SU-DHL-6 (cell line): ENCODE measurements at regions not wholly inside any gene's neighbourhood (a gene's known extent, or its start where the extent isn't known, plus 50 kb on each side); places are given as distances from the start of the nearest gene placed in this dataset.

Experiments
- H2AFZ ChIP-seq: fragments of 200-600 bp; sonication (generic); 2 replicates; pipeline ENCODE4 v1.6.1; 2014; ENCODE audit warnings: low read depth, mild to moderate bottlenecking, moderate library complexity, mixed read lengths, antibody characterized with exemption, low read length; ENCODE audit not compliant: severe bottlenecking
- H3F3A ChIP-seq: fragments of 200-600 bp; shearing (Covaris generic); 2 replicates; pipeline ENCODE4 v1.6.0; 2016; ENCODE audit warnings: antibody characterized with exemption, mild to moderate bottlenecking; ENCODE audit not compliant: insufficient read depth
- H3K27ac ChIP-seq: fragments of 200-600 bp; sonication (generic); 2 replicates; pipeline ENCODE4 v1.5.1; 2016; ENCODE audit warnings: low read depth, mild to moderate bottlenecking, low read length, moderate library complexity, mixed read lengths
- H3K27me3 ChIP-seq: fragments of 200-600 bp; sonication (generic), shearing (Covaris generic); 2 replicates; pipeline ENCODE4 v1.6.0; 2014; ENCODE audit warnings: mild to moderate bottlenecking, low read length
- H3K36me3 ChIP-seq: fragments of 200-600 bp; sonication (generic); 2 replicates; pipeline ENCODE4 v1.6.1; 2014; ENCODE audit warnings: mild to moderate bottlenecking, low read length, mixed read lengths
- H3K4me2 ChIP-seq: fragments of 300-600, 200-600 bp; shearing (Covaris generic), sonication (generic); 2 replicates; pipeline ENCODE4 v1.6.0; 2014; ENCODE audit warnings: low read length, low read depth, mild to moderate bottlenecking; ENCODE audit not compliant: poor library complexity, severe bottlenecking
- H3K4me3 ChIP-seq: fragments of 200-600 bp; sonication (generic); 2 replicates; pipeline ENCODE4 v1.5.1; 2014; ENCODE audit warnings: antibody characterized with exemption, low read length, mild to moderate bottlenecking, mixed read lengths; ENCODE audit not compliant: insufficient read depth, poor library complexity, severe bottlenecking
- H3K79me2 ChIP-seq: fragments of 200-600 bp; sonication (generic); 2 replicates; pipeline ENCODE4 v1.6.1; 2014; ENCODE audit warnings: mild to moderate bottlenecking, low read length, moderate library complexity; ENCODE audit not compliant: insufficient read depth
- H3K9ac ChIP-seq: fragments of 200-600 bp; sonication (generic); 2 replicates; pipeline ENCODE4 v1.7.0; 2014; ENCODE audit warnings: mild to moderate bottlenecking, low read length
- H3K9me2 ChIP-seq: fragments of 200-600 bp; sonication (generic); replicated peaks from 2 replicates; pipeline ENCODE4 v1.6.1; 2014; ENCODE audit warnings: low read length; ENCODE audit not compliant: insufficient read depth
- H3K9me3 ChIP-seq: fragments of 200-600 bp; sonication (generic); 2 replicates; pipeline ENCODE4 v1.6.1; 2014; ENCODE audit warnings: low read length, mixed read lengths; ENCODE audit not compliant: insufficient read depth
- H4K20me1 ChIP-seq: fragments of 200-600 bp; sonication (generic); 2 replicates; pipeline ENCODE4 v1.6.1; 2014; ENCODE audit warnings: low read depth, mild to moderate bottlenecking, antibody characterized with exemption, low read length, moderate library complexity, mixed read lengths
- CTCF ChIP-seq: fragments of 200-600 bp; sonication (generic); IDR thresholded peaks from one replicate; pipeline ENCODE4 v1.5.1; 2017; ENCODE audit warnings: antibody characterized with exemption, mild to moderate bottlenecking, low read length, moderate library complexity; ENCODE audit not compliant: insufficient read depth, poor library complexity, severe bottlenecking
- EZH2phosphoT487 ChIP-seq: fragments of 200-600 bp; sonication (generic), shearing (Covaris generic); conservative IDR thresholded peaks from 2 replicates; pipeline ENCODE4 v1.6.1; 2018; ENCODE audit warnings: mild to moderate bottlenecking, antibody characterized with exemption, low read length, moderate library complexity, mixed read lengths

GRCh38 chr4:123904882-123905281 is 508.3 kb downstream of the SPRY1 start:
- Histone ChIP-seq H2AFZ (no peak overlapping the region), H3K36me3 (no peaks in the 10 kb centered on the region)
- no peak for TF ChIP-seq EZH2phosphoT487
- TF ChIP-seq CTCF: no peak

GRCh38 chr4:123913598-123913997 is 517.0 kb downstream of the SPRY1 start:
- TF ChIP-seq CTCF: no peak
- no peak for TF ChIP-seq EZH2phosphoT487
- Histone ChIP-seq H3K79me2 (no peaks in the 10 kb centered on the region), H3K36me3 (no peaks in the 10 kb centered on the region), H3K9ac (no peak overlapping the region), H3K4me2 (no peak overlapping the region), H2AFZ (no peak overlapping the region), H3K4me3 (no peak overlapping the region), H3K27ac (no peak overlapping the region), H3K27me3 (no peaks in the 10 kb centered on the region), H4K20me1 (no peaks in the 10 kb centered on the region), H3F3A (no peaks in the 10 kb centered on the region), H3K9me2 (no peaks in the 10 kb centered on the region), H3K9me3 (no peaks in the 10 kb centered on the region)

More at GRCh38 chr4:123904882-123905281, 508.3 kb downstream of the SPRY1 start:
- Histone ChIP-seq H3K9me2 (no peaks in the 10 kb centered on the region), H3K4me3 (no peak overlapping the region), H4K20me1 (no peaks in the 10 kb centered on the region), H3K79me2 (no peaks in the 10 kb centered on the region), H3K9me3 (no peaks in the 10 kb centered on the region), H3K27ac (no peak overlapping the region), H3K4me2 (no peak overlapping the region), H3K27me3 (no peaks in the 10 kb centered on the region), H3K9ac (no peak overlapping the region), H3F3A (no peaks in the 10 kb centered on the region)

- H2AFZ ChIP-seq: no peak overlapping the region
- H3K36me3 ChIP-seq: no peaks in the 10 kb centered on the region
- no peak overlapping the region for H3K4me3 ChIP-seq
- H3F3A ChIP-seq: no peaks in the 10 kb centered on the region
- no peak overlapping the region for H3K9ac ChIP-seq
- H3K4me2 ChIP-seq: no peak overlapping the region
- H3K27ac ChIP-seq: no peak overlapping the region
- no peaks in the 10 kb centered on the region for H3K9me2 ChIP-seq
- no peak for TF ChIP-seq EZH2phosphoT487
- TF ChIP-seq CTCF: no peak
- H3K9me3 ChIP-seq: no peaks in the 10 kb centered on the region
- no peaks in the 10 kb centered on the region for H4K20me1 ChIP-seq
- H3K27me3 ChIP-seq: no peaks in the 10 kb centered on the region
- H3K79me2 ChIP-seq: no peaks in the 10 kb centered on the region
These were observed 520.2 kb downstream of the SPRY1 start for GRCh38 chr4:123916821-123917220.
